Right ventricle myocardium superior (tissue), 1 donor: ENCODE measurements at regions not wholly inside any gene's neighbourhood (a gene's known extent, or its start where the extent isn't known, plus 50 kb on each side); places are given as distances from the start of the nearest gene placed in this dataset.

Source experiments
- ATAC-seq: fragments of 200-7000 bp; cut with Tn5 transposase; one replicate; pipeline ENCODE4 v1.9.1; 2020; ENCODE audit warnings: mild to moderate bottlenecking; ENCODE audit not compliant: poor library complexity
- DNase-seq: peaks from one replicate; pipeline ENCODE4 v3.0.0-alpha.2; 2020
- intact Hi-C: fragments of 100-400 bp; cut with DNase I; formaldehyde crosslinking; loops from one replicate; pipeline ENCODE4 v1.11.2; 2022
- donor health status: DM: no; HTN: yes; CAD: no; lungs with severe emphysema.

- ATAC-seq (no peak), DNase-seq (no peak)
- intact Hi-C loops: no loop called here
These were observed 271.4 kb downstream of the CSNK1G3 start for GRCh38 chr5:123783421-123783820.

- ATAC-seq (no peak), DNase-seq (no peak)
- intact Hi-C loops: no loop called here
These were observed 266.7 kb downstream of the CSNK1G3 start for GRCh38 chr5:123778641-123779040.

DNA sequence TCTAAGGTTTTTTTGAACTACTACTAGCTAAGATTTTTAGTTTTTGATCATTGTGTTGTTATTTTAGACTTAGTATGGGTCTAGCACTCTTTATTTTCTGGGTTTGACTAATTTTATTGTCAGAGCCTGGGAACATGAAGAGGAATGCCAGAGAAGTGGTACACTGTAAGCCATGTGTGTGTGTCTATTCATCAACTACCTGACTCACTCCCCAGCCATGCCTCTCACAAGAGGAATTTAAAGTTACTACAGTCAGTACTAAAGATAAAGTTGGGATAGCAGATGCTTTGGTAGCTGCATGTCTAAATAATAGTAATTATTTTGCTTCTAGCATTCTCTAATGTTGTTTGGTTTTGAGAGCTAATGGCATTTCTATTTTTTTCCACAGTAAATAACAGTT lies 264.8 kb downstream of the CSNK1G3 start:
- ATAC-seq: no peak
- intact Hi-C loops: no loop called here
- DNase-seq: no peak

DNA sequence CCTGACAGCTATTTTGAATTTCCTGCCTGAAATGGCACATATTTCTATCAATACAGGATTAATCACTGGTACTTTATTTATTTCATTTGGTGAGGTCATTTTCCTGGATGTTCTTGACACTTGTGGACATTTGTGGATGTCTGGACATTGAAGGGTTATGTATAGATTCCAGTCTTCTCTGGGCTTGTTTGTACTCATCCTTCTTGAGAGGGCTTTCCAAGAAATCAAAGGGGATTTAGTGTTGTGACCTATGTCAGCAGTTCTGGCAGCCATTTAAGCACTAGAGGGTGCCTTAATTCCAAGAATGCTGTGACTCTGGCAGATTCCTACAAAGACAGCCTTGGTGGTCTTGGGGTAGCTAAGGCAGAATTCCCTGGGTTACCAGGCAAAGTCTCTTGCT lies 259.7 kb downstream of the CSNK1G3 start:
- DNase-seq (no peak), ATAC-seq (no peak)
- intact Hi-C loops: no loop called here

DNA sequence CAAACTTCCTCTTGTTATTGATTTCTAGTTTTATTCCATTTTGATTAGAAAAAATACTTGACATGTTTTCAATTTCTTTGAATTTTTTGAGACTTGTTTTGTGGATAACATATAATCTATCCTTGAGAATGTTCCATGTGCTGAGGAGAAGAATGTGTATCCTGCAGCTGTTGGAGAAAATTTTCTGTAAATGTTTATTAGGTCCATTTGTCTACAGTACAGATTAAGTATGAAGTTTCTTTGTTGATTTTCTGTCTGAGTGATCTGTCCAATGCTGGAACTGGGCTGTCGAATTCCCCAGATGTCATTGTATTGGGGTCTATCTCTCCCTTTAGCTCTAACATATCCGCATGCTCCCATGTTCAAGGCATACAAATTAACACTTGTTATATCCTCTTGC lies 251.2 kb downstream of the CSNK1G3 start:
- DNase-seq (no peak), ATAC-seq (no peak)
- intact Hi-C loops: no loop called here

GRCh38 chr5:123756816-123757215 lies 244.8 kb downstream of the CSNK1G3 start:
- intact Hi-C loops: no loop called here
- no peak for DNase-seq
- no peak for ATAC-seq

GRCh38 chr5:123756318-123756665 lies 244.3 kb downstream of the CSNK1G3 start:
- ATAC-seq (no peak), DNase-seq (no peak)
- intact Hi-C loops: no loop called here

DNA sequence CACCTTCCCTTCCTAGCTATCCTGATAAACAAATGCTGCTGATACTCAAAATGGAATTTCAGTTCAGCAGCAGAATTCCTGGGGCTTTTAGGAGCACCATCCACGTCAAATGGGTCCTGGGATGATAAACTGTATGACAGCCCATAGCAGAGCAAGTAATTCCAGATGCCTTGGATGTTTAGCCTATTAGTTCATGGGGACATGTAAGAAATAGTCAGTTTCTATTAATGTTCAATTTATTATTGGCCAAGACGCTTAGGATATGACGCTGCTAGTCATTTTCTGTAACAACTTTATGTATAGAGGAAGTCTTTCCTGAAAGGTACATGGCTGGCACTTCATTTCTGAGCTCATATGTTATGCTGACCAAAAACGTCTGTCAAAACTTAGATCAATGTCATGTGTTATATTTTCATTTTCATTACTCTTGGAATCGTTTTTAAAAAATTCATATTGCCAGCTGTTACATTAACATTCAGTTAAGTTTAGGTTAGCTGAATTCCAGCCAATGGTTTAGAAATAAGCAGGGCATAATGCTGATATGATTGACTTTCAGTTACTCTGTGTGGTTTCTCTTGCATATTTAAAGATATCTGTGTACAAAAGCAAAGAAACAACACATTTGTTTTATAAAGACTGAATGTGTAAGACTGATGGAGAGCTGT lies 243.8 kb downstream of the CSNK1G3 start:
- DNase-seq: no peak
- intact Hi-C loops: no loop called here
- peak; percentile 30 for ATAC-seq

DNA sequence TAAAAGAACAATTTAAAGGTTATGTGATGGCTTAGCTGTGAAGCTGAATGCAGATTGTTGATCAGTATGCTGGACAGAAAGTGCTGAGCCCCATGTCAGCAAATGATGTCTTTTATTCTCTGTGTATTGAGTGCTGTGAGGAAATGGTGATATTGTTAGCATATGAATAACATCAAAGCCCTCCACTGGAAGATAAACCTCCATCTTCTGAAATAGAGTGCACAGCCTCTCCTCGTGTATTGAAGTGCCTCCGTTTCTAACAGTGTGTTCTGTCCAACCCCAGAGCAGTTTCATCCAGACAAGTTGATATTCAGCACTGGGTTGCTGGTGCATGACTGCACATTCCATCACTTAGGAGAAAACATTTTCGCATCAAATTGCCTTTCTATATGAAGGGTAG lies 242.9 kb downstream of the CSNK1G3 start:
- DNase-seq: no peak
- ATAC-seq: no peak
- intact Hi-C loops: no loop called here

DNA sequence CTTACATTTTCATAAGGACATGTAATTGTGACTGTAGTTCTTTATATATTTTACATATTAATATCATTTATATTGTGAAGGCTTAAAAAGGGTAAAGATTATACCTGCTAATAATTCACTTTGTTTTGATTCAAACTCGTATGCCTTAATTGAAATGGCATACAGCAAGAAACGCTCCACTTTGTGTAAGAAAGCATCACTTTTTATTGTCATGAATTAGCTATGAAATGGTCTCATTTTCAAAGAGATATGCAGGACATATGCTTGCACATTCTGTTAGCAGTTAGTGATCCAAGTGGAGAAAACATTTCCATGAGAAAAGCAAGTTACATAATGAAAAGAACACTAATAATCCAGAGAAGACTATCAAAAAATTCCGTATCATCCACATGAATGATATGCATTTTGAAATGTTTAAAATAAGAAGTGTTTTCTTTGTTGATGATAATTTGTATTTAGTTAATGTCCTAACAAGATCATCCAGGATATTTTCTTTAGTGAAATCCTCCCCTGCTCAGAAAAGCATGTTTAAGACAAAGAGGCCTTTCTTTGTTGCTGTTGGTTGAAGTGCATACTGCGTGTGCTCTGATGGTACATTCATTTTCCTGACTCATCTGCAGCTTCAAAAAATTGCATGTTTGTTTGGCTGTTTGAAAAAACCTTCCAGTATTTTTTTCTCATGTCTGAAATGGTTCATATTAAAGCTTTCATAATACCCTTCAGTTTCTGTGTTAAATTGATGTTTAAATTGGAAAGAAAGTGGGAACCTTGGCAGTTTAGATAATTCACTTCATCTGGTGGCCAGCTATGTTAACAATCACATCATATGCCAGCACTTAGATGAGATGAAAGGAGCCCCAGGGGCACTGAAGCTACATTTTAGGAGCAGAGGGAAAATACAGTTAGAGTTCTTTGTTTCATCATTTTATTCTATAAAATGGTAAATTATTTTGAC lies 242.2 kb downstream of the CSNK1G3 start:
- ATAC-seq: no peak
- intact Hi-C loops: no loop called here
- no peak for DNase-seq

GRCh38 chr5:123753180-123753936 lies 241.4 kb downstream of the CSNK1G3 start:
- ATAC-seq (no peak), DNase-seq (no peak)
- intact Hi-C loops: no loop called here

GRCh38 chr5:123752552-123753179 lies 240.7 kb downstream of the CSNK1G3 start:
- intact Hi-C loops: no loop called here
- DNase-seq: no peak

GRCh38 chr5:123751670-123752069 lies 239.7 kb downstream of the CSNK1G3 start:
- intact Hi-C loops: no loop called here
- ATAC-seq (no peak), DNase-seq (no peak)

More at GRCh38 chr5:123752552-123753179, 240.7 kb downstream of the CSNK1G3 start:
- ATAC-seq: peak; percentile 73

- intact Hi-C loops: no loop called here
- DNase-seq (no peak), ATAC-seq (no peak)
These were observed 236.3 kb downstream of the CSNK1G3 start for GRCh38 chr5:123748239-123748638.

GRCh38 chr5:123746683-123747360 lies 234.8 kb downstream of the CSNK1G3 start:
- ATAC-seq (no peak), DNase-seq (no peak)
- intact Hi-C loops: no loop called here

GRCh38 chr5:123743990-123744583 lies 232.1 kb downstream of the CSNK1G3 start:
- ATAC-seq: no peak
- intact Hi-C loops: no loop called here
- DNase-seq: no peak

- no peak for ATAC-seq
These were observed 223.4 kb downstream of the CSNK1G3 start for GRCh38 chr5:123735384-123735783.

GRCh38 chr5:123732257-123732656 lies 220.3 kb downstream of the CSNK1G3 start:
- no peak for DNase-seq
- intact Hi-C loops: no loop called here

More at GRCh38 chr5:123735384-123735783, 223.4 kb downstream of the CSNK1G3 start:
- DNase-seq: no peak
- intact Hi-C loops: no loop called here

More at GRCh38 chr5:123732257-123732656, 220.3 kb downstream of the CSNK1G3 start:
- ATAC-seq: no peak
